Endodermal cell (in vitro differentiated cells): ENCODE measurements at regions not wholly inside any gene's neighbourhood (a gene's known extent, or its start where the extent isn't known, plus 50 kb on each side); places are given as distances from the start of the nearest gene placed in this dataset.

Experiments used
- DNase-seq: peaks from one replicate; pipeline ENCODE4 v3.0.0-alpha.2; 2017
- H3K27ac ChIP-seq: 2 replicates; pipeline ENCODE4 v1.5.1; 2013; ENCODE audit warnings: mild to moderate bottlenecking, low read depth, low read length, moderate library complexity
- H3K27me3 ChIP-seq: 2 replicates; pipeline ENCODE4 v1.6.1; 2013; ENCODE audit warnings: mild to moderate bottlenecking, low read length, moderate library complexity; ENCODE audit not compliant: insufficient read depth, control insufficient read depth, poor library complexity, severe bottlenecking
- H3K36me3 ChIP-seq: 2 replicates; pipeline ENCODE4 v1.7.0; 2013; ENCODE audit warnings: mild to moderate bottlenecking, low read length, moderate library complexity; ENCODE audit not compliant: control insufficient read depth, insufficient read depth
- H3K4me1 ChIP-seq: one replicate; pipeline ENCODE4 v1.7.0; 2013; ENCODE audit warnings: low read length; ENCODE audit not compliant: control insufficient read depth, insufficient read depth
- H3K4me3 ChIP-seq: 2 replicates; pipeline ENCODE4 v1.5.1; 2013; ENCODE audit warnings: mild to moderate bottlenecking, low read length, moderate library complexity
- H3K9ac ChIP-seq: 2 replicates; pipeline ENCODE4 v1.6.1; 2013; ENCODE audit warnings: mild to moderate bottlenecking, low read length, moderate library complexity; ENCODE audit not compliant: poor library complexity, severe bottlenecking; ENCODE audit errors: extremely low read depth
- H3K9me3 ChIP-seq: 2 replicates; pipeline ENCODE4 v1.6.1; 2013; ENCODE audit warnings: mild to moderate bottlenecking, low read length, moderate library complexity; ENCODE audit not compliant: control insufficient read depth
- H3K27ac Mint-ChIP-seq: 2 replicates; pipeline ENCODE4 v1.8.0; 2020; ENCODE audit warnings: mixed read lengths
- H3K27me3 Mint-ChIP-seq: 2 replicates; pipeline ENCODE4 v1.8.0; 2021; ENCODE audit warnings: mild to moderate bottlenecking, mixed read lengths; ENCODE audit not compliant: insufficient read depth
- H3K36me3 Mint-ChIP-seq: 2 replicates; pipeline ENCODE4 v1.8.0; 2020; ENCODE audit warnings: low read depth, mixed read lengths
- H3K4me1 Mint-ChIP-seq: 2 replicates; pipeline ENCODE4 v1.8.0; 2020; ENCODE audit warnings: mixed read lengths
- H3K4me3 Mint-ChIP-seq: 2 replicates; pipeline ENCODE4 v1.8.0; 2020; ENCODE audit warnings: mild to moderate bottlenecking, moderate library complexity, mixed read lengths
- H3K9me3 Mint-ChIP-seq: 2 replicates; pipeline ENCODE4 v1.8.0; 2020; ENCODE audit warnings: mild to moderate bottlenecking, mixed read lengths
- WGBS, 2 experiments: methylation state at CpG; one replicate each; pipeline versions ENCODE4 v1.1.5 to v1.1.7; 2013; ENCODE audit warnings: missing lambda C conversion rate in 2 of 2, mixed read lengths in 1 of 2; ENCODE audit not compliant: insufficient coverage in 1 of 2, insufficient read length in 1 of 2; 5-methylcytosine and 5-hydroxymethylcytosine counted together
- TF ChIP-seq, protein P1 (sequence below): fragments of 200-600 bp; sonication (generic); conservative IDR thresholded peaks from 2 replicates; pipeline ENCODE4 v1.5.0; 2021; ENCODE audit warnings: antibody characterized with exemption, mild to moderate bottlenecking

DNA sequence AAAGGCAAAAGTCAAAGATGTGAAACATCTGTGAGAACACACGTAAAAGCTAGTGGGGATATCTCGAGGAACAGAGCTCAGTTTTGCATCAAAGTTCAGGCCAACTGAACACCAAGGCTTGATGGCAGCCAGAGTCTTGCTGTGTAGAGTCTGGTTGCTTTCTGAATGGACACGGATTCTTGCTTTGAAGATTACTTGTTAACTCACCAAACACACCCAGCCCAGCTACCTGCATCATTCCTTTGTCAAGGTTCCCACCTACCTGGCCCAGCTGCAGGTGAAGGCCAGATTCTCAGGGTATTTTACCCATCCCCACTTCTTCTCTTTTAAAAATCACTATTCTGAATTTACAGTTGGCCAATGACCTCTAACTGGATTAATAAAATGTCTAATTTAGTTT, 174.4 kb upstream of the PHYHIPL start:
- Mint-ChIP-seq H3K27me3 (no peaks in the 10 kb centered on the region), H3K36me3 (no peaks in the 10 kb centered on the region), H3K4me3 (no peak overlapping the region), H3K4me1 (peaks cover 16% of the 10 kb centered on the region), H3K27ac (no peak overlapping the region), H3K9me3 (no peaks in the 10 kb centered on the region)
- Histone ChIP-seq H3K9me3 (no peaks in the 10 kb centered on the region), H3K27ac (no peak overlapping the region), H3K9ac (no peak overlapping the region), H3K27me3 (no peaks in the 10 kb centered on the region), H3K4me3 (no peak overlapping the region), H3K4me1 (peaks cover 6% of the 10 kb centered on the region), H3K36me3 (no peaks in the 10 kb centered on the region)
- TF ChIP-seq, protein P1, sequence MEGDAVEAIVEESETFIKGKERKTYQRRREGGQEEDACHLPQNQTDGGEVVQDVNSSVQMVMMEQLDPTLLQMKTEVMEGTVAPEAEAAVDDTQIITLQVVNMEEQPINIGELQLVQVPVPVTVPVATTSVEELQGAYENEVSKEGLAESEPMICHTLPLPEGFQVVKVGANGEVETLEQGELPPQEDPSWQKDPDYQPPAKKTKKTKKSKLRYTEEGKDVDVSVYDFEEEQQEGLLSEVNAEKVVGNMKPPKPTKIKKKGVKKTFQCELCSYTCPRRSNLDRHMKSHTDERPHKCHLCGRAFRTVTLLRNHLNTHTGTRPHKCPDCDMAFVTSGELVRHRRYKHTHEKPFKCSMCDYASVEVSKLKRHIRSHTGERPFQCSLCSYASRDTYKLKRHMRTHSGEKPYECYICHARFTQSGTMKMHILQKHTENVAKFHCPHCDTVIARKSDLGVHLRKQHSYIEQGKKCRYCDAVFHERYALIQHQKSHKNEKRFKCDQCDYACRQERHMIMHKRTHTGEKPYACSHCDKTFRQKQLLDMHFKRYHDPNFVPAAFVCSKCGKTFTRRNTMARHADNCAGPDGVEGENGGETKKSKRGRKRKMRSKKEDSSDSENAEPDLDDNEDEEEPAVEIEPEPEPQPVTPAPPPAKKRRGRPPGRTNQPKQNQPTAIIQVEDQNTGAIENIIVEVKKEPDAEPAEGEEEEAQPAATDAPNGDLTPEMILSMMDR: no peak
- WGBS, 2 experiments: 94 to 100% methylated on average over 2 to 3 of the region's 3 CpGs
- no peak for DNase-seq

DNA sequence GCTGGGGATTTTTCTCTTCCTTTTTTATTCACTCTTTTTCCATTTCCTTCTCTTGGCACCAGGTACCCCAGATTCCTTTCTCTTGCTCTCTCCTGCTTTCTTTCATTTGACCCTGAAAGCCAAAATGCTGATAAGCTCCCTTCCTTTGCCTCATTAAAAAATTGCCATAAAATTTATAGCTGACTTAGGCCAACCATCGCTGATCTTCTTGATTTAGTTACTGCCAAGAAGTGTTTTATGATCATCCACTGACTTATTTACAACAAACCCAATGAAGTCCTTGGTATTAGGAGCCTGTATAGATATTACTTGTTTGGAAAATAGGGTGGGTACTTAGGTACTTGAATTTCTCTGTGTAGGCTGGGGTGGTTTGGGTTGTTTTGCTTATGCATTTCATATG, 173.2 kb upstream of the PHYHIPL start:
- Mint-ChIP-seq H3K9me3 (no peaks in the 10 kb centered on the region), H3K36me3 (no peaks in the 10 kb centered on the region), H3K27me3 (no peaks in the 10 kb centered on the region), H3K27ac (no peak overlapping the region), H3K4me1 (peaks cover 16% of the 10 kb centered on the region), H3K4me3 (no peak overlapping the region)
- Histone ChIP-seq H3K9me3 (no peaks in the 10 kb centered on the region), H3K27ac (no peak overlapping the region), H3K9ac (no peak overlapping the region), H3K36me3 (no peaks in the 10 kb centered on the region), H3K27me3 (no peaks in the 10 kb centered on the region), H3K4me3 (no peak overlapping the region), H3K4me1 (peaks cover 6% of the 10 kb centered on the region)
- DNase-seq: no peak
- TF ChIP-seq, protein P1: no peak
- 96% methylated on average over 1 of the region's 1 CpG; no CpG with 5 or more reads in 1 of the 2 experiments for WGBS, 2 experiments

DNA sequence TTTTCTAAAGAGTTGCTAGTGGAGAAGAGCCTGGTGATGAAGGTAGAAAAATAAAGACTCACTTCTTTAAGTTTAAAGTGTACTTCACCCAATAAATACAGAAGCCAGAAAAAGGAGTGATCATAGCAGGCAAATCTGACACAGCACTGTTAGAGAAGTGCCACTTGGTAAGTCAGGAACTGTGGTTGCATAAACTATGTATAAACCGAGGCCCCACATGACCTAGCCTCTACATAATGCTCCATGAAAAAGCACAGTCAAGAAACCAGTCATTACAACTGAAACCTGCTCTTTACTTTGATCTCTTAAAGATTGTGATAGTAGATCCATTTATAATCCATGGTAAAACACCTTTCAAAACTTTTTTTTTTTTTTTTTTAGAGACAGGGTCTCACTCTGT, 172.1 kb upstream of the PHYHIPL start:
- no peak for DNase-seq
- no peak overlapping the region for H3K9ac ChIP-seq
- 91% methylated on average over 1 of the region's 1 CpG; no CpG with 5 or more reads in 1 of the 2 experiments for WGBS, 2 experiments
- TF ChIP-seq, protein P1: no peak
- no peaks in the 10 kb centered on the region for H3K36me3 Mint-ChIP-seq
- H3K27me3 Mint-ChIP-seq: no peaks in the 10 kb centered on the region
- no peaks in the 10 kb centered on the region for H3K36me3 ChIP-seq
- peaks cover 16% of the 10 kb centered on the region for H3K4me1 Mint-ChIP-seq
- no peak overlapping the region for H3K4me3 ChIP-seq
- no peaks in the 10 kb centered on the region for H3K27me3 ChIP-seq
- H3K27ac Mint-ChIP-seq: no peak overlapping the region
- no peak overlapping the region for H3K4me3 Mint-ChIP-seq
- no peak overlapping the region for H3K27ac ChIP-seq
- H3K9me3 Mint-ChIP-seq: no peaks in the 10 kb centered on the region
- peaks cover 6% of the 10 kb centered on the region for H3K4me1 ChIP-seq
- no peaks in the 10 kb centered on the region for H3K9me3 ChIP-seq
